Rectal smooth muscle tissue (tissue), 1 donor: ENCODE measurements at regions not wholly inside any gene's neighbourhood (a gene's known extent, or its start where the extent isn't known, plus 50 kb on each side); places are given as distances from the start of the nearest gene placed in this dataset.
"Not testable (repeated sequence)": the region's sequence is repeated elsewhere in the genome, so short reads cannot be mapped to it uniquely, and the experiment has no call there.

Experiments
- H3K27ac ChIP-seq: one replicate; pipeline ENCODE4 v1.7.0; 2013; ENCODE audit warnings: low read depth, low read length, inconsistent platforms
- H3K27me3 ChIP-seq: one replicate; pipeline ENCODE4 v1.7.0; 2013; ENCODE audit warnings: low read length; ENCODE audit not compliant: control insufficient read depth, insufficient read depth
- H3K36me3 ChIP-seq: one replicate; pipeline ENCODE4 v1.7.0; 2013; ENCODE audit warnings: low read length; ENCODE audit not compliant: control insufficient read depth, insufficient read depth
- H3K4me1 ChIP-seq: one replicate; pipeline ENCODE4 v1.7.0; 2013; ENCODE audit warnings: low read length; ENCODE audit not compliant: control insufficient read depth, insufficient read depth
- H3K4me3 ChIP-seq: one replicate; pipeline ENCODE4 v1.7.0; 2013; ENCODE audit warnings: low read length
- H3K9ac ChIP-seq: one replicate; pipeline ENCODE4 v1.7.0; 2013; ENCODE audit warnings: low read length

DNA sequence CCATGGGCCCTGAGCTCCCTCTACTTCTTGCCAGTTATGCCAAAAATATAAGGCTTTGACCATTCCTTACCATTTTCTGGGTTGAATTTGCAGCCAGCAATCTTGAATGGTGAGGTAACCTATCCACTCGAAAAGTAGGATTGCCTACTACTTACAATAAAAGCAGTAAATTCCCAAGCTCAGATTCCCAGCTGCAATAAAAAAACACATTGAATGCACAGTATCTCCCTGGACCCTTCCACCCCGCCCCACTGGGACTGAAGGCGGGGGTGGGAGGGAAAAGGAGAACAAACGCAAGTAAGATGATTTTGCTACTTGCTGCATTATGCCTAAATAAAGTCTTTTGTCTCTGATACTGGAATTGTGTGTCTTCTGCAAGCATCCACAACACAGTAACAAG, 301.9 kb downstream of the HGF start:
- no peak overlapping the region for H3K9ac ChIP-seq
- H3K4me1 ChIP-seq, result no peaks in the 10 kb centered on the region
- no peak overlapping the region for H3K4me3 ChIP-seq
- no peaks in the 10 kb centered on the region for H3K27me3 ChIP-seq
- no peak overlapping the region for H3K27ac ChIP-seq
- no peaks in the 10 kb centered on the region for H3K36me3 ChIP-seq

DNA sequence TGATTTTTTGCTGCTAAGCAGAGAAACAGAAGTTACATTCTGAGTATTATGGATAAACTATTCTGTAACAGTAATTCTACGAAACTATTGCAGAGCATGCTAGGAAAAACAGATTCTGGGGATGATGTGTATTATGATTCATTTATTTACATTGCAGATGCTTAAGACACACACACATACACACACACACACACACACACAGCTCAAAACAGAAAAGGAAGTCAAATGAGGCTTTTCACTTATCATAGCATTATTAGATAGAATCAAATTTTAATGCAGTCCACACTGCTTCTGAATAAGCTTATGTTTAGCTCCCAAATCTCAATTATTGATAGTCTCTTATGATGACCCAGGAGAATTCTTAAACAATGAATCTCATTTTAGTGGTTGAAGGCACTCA, 307.2 kb downstream of the HGF start:
- Histone ChIP-seq H3K27ac (no peak overlapping the region), H3K4me1 (no peaks in the 10 kb centered on the region), H3K27me3 (no peaks in the 10 kb centered on the region), H3K36me3 (no peaks in the 10 kb centered on the region), H3K4me3 (no peak overlapping the region), H3K9ac (no peak overlapping the region)

DNA sequence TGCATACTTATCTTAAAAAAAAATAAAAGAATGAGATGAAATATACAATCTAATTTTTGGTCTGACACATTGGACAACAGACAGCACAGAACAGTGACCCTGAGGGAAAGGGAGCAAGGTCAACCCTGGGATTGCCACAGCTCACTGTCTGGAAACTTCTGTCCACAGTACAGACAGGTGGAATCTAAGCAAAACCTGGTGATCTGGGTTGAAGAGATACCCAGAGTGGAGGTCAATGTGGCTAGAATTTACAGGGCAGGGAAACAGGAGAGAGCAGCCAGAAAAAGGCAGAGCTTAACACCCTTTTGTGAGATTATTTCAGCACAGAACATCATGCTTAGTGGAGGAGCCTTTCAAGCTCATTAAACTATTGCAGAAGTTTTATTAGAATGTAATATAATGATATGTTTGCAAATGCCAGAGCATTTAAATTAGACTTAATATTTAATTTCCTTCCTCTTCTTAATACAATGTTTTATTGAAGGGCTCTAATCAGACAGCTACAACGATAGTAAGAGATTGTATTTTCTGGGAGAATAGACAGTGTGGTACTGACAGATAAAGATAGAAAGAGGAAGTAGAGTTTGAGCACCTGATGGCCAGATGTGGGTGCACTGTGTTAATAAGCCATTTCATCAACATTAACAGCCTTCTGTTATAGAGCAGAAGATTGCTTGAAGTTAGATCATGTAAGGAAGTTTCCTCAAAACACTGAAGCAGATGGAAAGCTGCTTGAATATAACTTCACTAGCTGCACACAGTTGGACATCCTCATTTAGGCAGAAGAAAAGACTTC, 309.4 kb downstream of the HGF start:
- H3K36me3 ChIP-seq, result no peaks in the 10 kb centered on the region

DNA sequence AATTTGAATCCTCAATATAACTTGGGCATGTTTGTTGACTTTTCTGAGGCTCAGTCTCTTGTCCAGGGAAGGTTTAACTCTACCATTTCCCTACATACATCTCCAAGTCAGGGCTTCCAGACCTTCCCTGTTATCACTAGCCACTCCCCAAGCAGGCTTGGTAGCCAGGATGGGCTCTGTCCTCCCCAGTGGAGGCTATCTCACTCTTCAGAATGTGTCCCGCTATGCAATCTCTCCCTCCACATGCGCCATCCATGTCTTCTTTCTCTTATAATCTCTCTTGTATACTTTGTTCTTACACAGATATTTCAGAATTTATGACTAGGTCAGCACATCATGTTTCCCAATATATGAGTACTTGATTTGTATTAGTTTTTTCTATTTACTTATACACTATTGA, 310.4 kb downstream of the HGF start:
- Histone ChIP-seq H3K4me3 (no peak overlapping the region), H3K36me3 (no peaks in the 10 kb centered on the region), H3K4me1 (no peaks in the 10 kb centered on the region), H3K9ac (no peak overlapping the region), H3K27me3 (no peaks in the 10 kb centered on the region), H3K27ac (no peak overlapping the region)

More for the DNA sequence above, 309.4 kb downstream of the HGF start:
- no peak overlapping the region for H3K9ac ChIP-seq
- no peaks in the 10 kb centered on the region for H3K27me3 ChIP-seq
- no peak overlapping the region for H3K27ac ChIP-seq
- no peaks in the 10 kb centered on the region for H3K4me1 ChIP-seq
- no peak overlapping the region for H3K4me3 ChIP-seq

DNA sequence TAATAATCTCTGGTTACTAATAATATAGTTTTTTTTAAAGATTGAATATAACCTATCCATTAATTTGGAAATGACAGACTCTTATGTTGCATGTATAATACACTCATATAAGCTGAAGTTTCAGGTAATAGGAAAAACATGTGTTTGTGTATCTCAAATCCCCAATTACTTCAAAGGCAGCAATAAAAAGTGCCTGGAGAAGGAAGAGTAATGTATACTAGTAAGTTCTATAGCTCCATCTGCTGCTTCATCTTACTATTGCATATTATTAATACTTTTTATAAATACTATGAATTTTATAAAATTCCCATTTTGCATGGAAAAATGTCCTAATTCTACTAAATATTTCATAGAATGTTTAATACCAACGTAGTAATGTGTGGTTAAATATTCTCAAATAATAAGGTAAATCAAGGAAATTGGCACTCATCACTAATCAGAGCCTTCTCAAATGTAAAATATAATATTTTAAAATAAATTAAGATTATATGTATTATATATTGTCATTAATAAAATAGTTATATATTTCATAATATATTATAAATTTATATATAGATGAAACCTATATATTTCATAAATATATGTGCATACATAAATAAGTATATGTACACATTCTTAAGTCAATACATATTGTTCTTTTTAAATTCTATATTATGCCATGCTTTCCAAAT, 311.9 kb downstream of the HGF start:
- no peak overlapping the region for H3K9ac ChIP-seq
- H3K27ac ChIP-seq, result no peak overlapping the region
- H3K4me3 ChIP-seq, result no peak overlapping the region
- no peaks in the 10 kb centered on the region for H3K27me3 ChIP-seq
- H3K4me1 ChIP-seq, result no peaks in the 10 kb centered on the region
- no peaks in the 10 kb centered on the region for H3K36me3 ChIP-seq

DNA sequence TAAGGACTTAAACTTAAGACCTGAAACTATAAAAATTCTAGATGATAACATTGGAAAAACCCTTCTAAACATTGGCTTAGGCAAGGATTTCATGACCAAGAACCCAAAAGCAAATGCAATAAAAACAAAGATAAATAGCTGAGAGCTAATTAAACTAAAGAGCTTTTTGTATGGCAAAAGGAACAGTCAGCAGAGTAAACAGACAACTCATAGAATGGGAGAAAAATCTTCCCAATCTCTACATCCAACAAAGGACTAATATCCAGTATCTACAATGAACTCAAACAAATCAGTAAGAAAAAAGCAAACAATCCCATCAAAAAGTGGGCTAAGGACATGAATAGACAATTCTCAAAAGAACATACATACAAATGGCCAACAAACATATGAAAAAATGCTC, 316.1 kb downstream of the HGF start:
- not testable (repeated sequence) for H3K9ac ChIP-seq, H3K27ac ChIP-seq, H3K27me3 ChIP-seq, H3K4me1 ChIP-seq, H3K36me3 ChIP-seq, H3K4me3 ChIP-seq

DNA sequence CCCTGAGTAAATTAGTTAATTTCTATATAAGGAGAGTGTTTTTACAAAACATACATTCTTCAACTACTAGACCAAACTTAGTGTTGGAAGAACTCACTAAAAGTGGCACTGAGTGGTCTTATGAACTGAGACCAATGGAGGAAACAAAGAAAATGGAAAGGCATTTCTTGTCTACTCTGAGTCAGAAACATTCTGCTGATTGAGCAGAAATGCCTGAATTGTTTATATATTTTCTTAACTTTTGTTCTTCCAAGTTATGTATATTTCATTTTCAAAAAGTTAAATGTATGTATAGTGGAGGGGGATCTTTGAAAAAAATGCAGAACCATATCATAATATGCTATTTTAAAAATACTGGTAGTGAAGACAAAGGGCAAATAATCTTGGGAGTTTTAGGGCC, 320.7 kb downstream of the HGF start:
- Histone ChIP-seq H3K27me3 (no peaks in the 10 kb centered on the region), H3K36me3 (no peaks in the 10 kb centered on the region), H3K4me1 (no peaks in the 10 kb centered on the region), H3K27ac (no peak overlapping the region), H3K4me3 (no peak overlapping the region), H3K9ac (no peak overlapping the region)

DNA sequence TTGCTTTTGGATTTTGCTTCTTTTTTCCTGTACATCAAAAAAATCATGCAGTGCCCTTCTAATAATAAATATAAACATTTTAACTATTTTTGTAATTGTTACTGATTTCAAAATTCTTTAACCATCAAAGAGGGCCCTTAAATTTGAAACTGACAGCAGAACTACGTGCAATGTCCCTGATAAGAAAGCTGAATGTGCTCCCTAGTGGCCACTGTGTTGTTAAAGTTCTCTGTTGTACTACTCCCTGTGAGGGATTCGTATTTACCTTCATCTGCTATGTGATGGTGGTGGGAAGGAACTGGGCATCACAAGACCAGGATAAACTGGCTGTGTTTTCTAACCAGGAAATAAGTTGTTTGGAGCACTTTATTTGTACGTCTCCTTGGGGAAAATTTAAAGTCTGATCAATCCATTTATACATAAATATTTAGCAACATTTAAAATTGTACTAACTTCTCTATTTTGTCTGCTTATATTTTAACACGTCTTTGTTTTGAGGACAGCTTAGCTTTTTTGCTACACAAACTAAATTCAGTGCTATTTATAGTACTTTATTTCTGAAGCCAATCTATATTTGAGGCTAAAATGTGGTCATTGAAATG, 322.4 kb downstream of the HGF start:
- Histone ChIP-seq H3K27ac (no peak overlapping the region), H3K4me1 (no peaks in the 10 kb centered on the region), H3K36me3 (no peaks in the 10 kb centered on the region), H3K27me3 (no peaks in the 10 kb centered on the region), H3K4me3 (no peak overlapping the region), H3K9ac (no peak overlapping the region)

DNA sequence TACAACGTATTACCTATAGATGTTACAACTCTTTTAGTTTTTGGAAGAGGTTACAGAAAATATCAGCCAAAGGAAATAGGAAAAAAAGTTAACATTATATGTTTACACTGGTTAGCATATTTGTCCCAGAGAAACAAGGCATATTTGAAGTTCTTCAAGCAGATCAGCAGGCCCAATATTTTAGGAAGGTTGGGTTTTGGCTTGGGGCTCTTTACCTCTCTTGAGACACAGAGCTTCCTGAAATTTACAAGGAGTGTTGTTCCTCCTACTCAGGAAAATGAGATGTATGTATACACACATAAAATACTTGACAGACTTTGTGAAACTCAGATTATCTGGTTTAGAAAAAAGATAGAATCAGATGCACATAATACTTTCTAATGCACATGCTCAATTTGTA, 323.6 kb downstream of the HGF start:
- Histone ChIP-seq H3K27ac (no peak overlapping the region), H3K9ac (no peak overlapping the region), H3K4me1 (no peaks in the 10 kb centered on the region), H3K27me3 (no peaks in the 10 kb centered on the region), H3K4me3 (no peak overlapping the region), H3K36me3 (no peaks in the 10 kb centered on the region)

DNA sequence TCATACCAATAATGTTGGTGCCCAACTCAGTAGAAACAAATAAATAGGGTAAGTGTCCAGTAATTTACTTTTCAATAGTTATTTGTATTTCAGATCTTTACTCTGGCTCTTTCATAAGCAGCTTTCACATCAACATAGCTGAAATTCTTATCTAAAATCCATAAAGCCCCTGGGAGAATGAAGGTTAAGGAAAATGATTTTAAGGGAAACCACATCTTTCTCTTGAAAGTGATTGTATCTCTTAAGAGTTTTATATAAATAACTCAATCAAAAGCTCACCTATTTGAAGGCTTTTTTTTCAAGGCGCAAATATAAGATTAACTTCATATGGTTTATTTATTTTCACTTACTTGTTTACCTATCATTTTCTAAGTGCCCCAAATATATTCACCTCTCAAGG, 324.4 kb downstream of the HGF start:
- Histone ChIP-seq H3K27me3 (no peaks in the 10 kb centered on the region), H3K9ac (no peak overlapping the region), H3K4me1 (no peaks in the 10 kb centered on the region), H3K4me3 (no peak overlapping the region), H3K36me3 (no peaks in the 10 kb centered on the region), H3K27ac (no peak overlapping the region)

DNA sequence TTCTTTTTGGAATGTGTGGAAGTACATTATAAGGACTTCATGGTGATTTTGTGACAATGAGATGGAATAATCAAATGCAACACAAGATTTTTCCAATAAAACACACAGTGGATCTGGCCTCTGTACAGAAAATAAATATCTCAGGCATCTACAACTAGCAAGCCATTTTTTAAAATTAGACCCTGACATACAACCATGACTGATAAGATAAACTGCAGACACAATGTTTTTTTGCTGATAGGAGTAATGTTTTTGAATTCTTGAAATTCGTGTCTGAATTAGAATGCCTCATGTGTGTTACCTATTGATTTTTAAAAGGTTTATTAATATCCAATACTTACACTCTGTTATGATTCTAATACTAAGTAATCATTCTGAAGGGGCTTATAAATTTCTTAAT, 328.1 kb downstream of the HGF start:
- no peak overlapping the region for H3K9ac ChIP-seq
- H3K27ac ChIP-seq, result no peak overlapping the region
- H3K4me3 ChIP-seq, result no peak overlapping the region
- no peaks in the 10 kb centered on the region for H3K36me3 ChIP-seq
- no peaks in the 10 kb centered on the region for H3K27me3 ChIP-seq
- H3K4me1 ChIP-seq, result no peaks in the 10 kb centered on the region

DNA sequence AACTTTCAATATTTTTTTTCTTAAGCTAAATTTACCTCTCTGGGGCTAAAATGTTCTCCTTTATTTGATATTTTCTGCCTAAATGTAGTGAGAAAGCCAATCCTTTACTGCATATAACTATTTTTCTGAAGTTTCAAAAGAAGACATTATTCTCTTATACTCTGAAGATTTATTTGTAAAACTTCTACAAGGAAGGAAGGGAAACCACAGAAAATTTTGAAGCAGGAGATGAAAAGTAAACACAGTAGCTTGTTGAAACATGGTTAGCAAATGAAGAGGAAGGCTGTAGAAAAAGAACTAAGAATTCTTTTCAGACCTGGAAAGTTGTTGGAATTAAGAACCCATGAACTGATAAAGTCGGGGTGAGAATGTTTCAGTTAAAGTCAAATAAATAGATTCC, 330.3 kb downstream of the HGF start:
- H3K27ac ChIP-seq, result no peak overlapping the region
- no peaks in the 10 kb centered on the region for H3K27me3 ChIP-seq
- no peak overlapping the region for H3K4me3 ChIP-seq
- H3K9ac ChIP-seq, result no peak overlapping the region
- H3K36me3 ChIP-seq, result no peaks in the 10 kb centered on the region
- no peaks in the 10 kb centered on the region for H3K4me1 ChIP-seq

DNA sequence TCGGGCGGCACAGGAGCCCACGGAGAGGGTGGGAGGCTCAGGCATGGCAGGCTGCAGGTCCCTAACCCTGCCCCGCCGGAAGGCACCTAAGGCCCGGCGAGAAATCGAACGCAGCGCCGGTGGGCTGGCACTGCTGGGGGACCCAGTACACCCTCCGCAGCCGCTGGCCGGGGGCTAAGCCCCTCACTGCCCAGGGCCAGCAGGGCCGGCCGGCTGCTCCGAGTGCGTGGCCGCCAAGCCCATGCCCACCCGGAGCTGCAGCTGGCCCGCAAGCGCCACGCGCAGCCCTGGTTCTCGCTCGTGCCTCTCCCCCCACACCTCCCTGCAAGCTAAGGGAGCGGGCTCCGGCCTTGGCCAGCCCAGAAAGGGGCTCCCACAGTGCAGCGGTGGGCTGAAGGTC, 332.7 kb downstream of the HGF start:
- not testable (repeated sequence) for H3K27ac ChIP-seq, H3K27me3 ChIP-seq, H3K36me3 ChIP-seq, H3K4me1 ChIP-seq, H3K9ac ChIP-seq, H3K4me3 ChIP-seq
